Thyroid gland (tissue), 4 donors: ENCODE measurements at regions not wholly inside any gene's neighbourhood (a gene's known extent, or its start where the extent isn't known, plus 50 kb on each side); places are given as distances from the start of the nearest gene placed in this dataset.

Experiments used
- DNase-seq, 2 donors: peaks; one replicate each; pipeline ENCODE4 v3.0.0-alpha.2; 2019
- H3K27ac ChIP-seq, 3 donors: fragments of 200-600 bp; sonication (generic); 1 replicate in 2 of 3; 2 replicates in 1 of 3; pipeline ENCODE4 v1.5.1; 2016 to 2019; ENCODE audit warnings: mild to moderate bottlenecking in 1 of 3, moderate library complexity in 1 of 3
- H3K27me3 ChIP-seq: fragments of 200-600 bp; sonication (generic); one replicate; pipeline ENCODE4 v1.5.1; 2019
- H3K36me3 ChIP-seq, 2 donors: fragments of 200-600 bp; sonication (generic); one replicate each; pipeline ENCODE4 v1.5.1; 2016 to 2019
- H3K4me1 ChIP-seq, 2 donors: fragments of 200-600 bp; sonication (generic); one replicate each; pipeline ENCODE4 v1.5.1; 2017 to 2019
- H3K4me3 ChIP-seq, 3 donors: fragments of 200-600 bp; sonication (generic); replicated peaks in 1 of 3; 1 replicate in 2 of 3; 2 replicates in 1 of 3; pipeline ENCODE4 v1.5.1; 2016; ENCODE audit warnings: mild to moderate bottlenecking in 1 of 3
- H3K9me3 ChIP-seq: fragments of 200-600 bp; sonication (generic); one replicate; pipeline ENCODE4 v1.5.1; 2017
- CTCF ChIP-seq, 6 experiments: fragments of 200-600 bp in 3 of 6; fragments of 450-650 bp in 3 of 6; sonication (generic) in 3 of 6; IDR thresholded peaks; one replicate each; pipeline ENCODE4 v1.5.1; 2016 to 2019; ENCODE audit warnings: antibody characterized with exemption in 6 of 6, mild to moderate bottlenecking in 2 of 6, inconsistent platforms in 1 of 6, moderate library complexity in 1 of 6
- POLR2A ChIP-seq, 2 donors: fragments of 450-650 bp; IDR thresholded peaks; one replicate each; pipeline ENCODE4 v1.6.1; 2017; ENCODE audit warnings: antibody characterized with exemption in 2 of 2, mild to moderate bottlenecking in 2 of 2, moderate library complexity in 1 of 2
- WGBS, 2 donors: methylation state at CpG; one replicate each; pipeline ENCODE4 v1.1.5; 2017; 5-methylcytosine and 5-hydroxymethylcytosine counted together
- intact Hi-C: fragments of 100-400 bp; cut with DNase I; formaldehyde crosslinking; loops from one replicate; pipeline ENCODE4 v1.15.1; 2023

DNA sequence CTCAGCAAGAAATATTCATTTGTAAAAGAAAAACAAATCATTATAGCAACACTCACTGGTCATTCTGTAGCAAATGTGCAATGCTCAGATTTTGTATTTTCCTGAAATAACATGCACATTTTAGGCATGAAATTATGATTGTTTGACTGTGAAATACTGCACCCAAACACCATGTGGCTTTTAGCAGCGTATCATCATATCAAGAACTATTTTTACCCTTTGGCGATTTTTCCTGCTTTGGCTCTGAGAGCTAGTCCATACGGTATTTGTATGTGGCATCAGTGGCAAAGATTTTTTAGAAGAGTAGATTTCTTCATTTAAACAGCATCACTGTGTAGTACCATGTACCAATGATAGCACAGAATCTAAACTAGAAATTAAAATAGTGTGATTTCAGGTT, 493.1 kb downstream of the NR4A2 start:
- H3K4me3 ChIP-seq: no peak overlapping the region
- intact Hi-C loops: no loop called here
- no peak overlapping the region for H3K27ac ChIP-seq
- no peaks in the 10 kb centered on the region for H3K36me3 ChIP-seq
- 84 to 89% methylated on average over 3 of the region's 3 CpGs for WGBS, 2 donors
- no peak for DNase-seq
- no peaks in the 10 kb centered on the region for H3K4me1 ChIP-seq
- TF ChIP-seq CTCF (IDR thresholded peaks at IDR 0.05) (no peak), POLR2A (IDR thresholded peaks at IDR 0.05) (no peak)
- H3K9me3 ChIP-seq: no peaks in the 10 kb centered on the region
- H3K27me3 ChIP-seq: no peaks in the 10 kb centered on the region

DNA sequence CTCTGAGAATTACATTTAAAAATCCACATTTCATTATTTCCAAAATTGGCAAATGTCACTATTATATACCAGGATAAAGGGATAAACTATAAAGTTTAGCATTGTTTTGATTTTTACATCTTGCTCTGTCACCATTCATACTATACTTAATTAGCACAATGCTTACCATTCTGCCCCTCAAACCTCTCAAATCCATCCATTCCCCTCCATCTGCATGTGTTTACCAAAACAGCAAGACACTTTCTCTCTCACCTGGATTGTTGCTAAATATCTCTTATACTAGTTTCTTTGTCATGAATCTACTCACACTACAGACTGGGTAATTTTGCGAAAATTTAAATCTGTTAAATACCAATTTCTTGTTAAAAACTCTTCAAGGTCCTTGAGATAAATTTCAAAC, 496.1 kb downstream of the NR4A2 start:
- Histone ChIP-seq H3K9me3 (no peaks in the 10 kb centered on the region), H3K4me3 (no peak overlapping the region), H3K27ac (no peak overlapping the region), H3K27me3 (no peaks in the 10 kb centered on the region), H3K36me3 (no peaks in the 10 kb centered on the region), H3K4me1 (no peaks in the 10 kb centered on the region)
- intact Hi-C loops: no loop called here
- WGBS, 2 donors: 89 to 98% methylated on average over 1 of the region's 1 CpG
- TF ChIP-seq POLR2A (IDR thresholded peaks at IDR 0.05) (no peak), CTCF (IDR thresholded peaks at IDR 0.05) (no peak)
- DNase-seq: no peak

GRCh38 chr2:155830817-155831579, 501.5 kb downstream of the NR4A2 start:
- Histone ChIP-seq H3K4me3 (no peak overlapping the region), H3K4me1 (no peaks in the 10 kb centered on the region), H3K27me3 (no peaks in the 10 kb centered on the region), H3K9me3 (no peaks in the 10 kb centered on the region), H3K27ac (no peak overlapping the region), H3K36me3 (no peaks in the 10 kb centered on the region)
- intact Hi-C loops: no loop called here
- no peak for TF ChIP-seq POLR2A (IDR thresholded peaks at IDR 0.05)
- no peak for TF ChIP-seq CTCF (IDR thresholded peaks at IDR 0.05)
- WGBS, 2 donors: 67 to 72% methylated on average over 4 of the region's 4 CpGs
- no peak for DNase-seq

GRCh38 chr2:155830351-155830750, 502.2 kb downstream of the NR4A2 start:
- no peak for DNase-seq
- H3K27ac ChIP-seq: no peak overlapping the region
- intact Hi-C loops: no loop called here
- no peaks in the 10 kb centered on the region for H3K36me3 ChIP-seq
- H3K4me1 ChIP-seq: no peaks in the 10 kb centered on the region
- H3K9me3 ChIP-seq: no peaks in the 10 kb centered on the region
- 85 to 94% methylated on average over 5 of the region's 5 CpGs for WGBS, 2 donors
- H3K4me3 ChIP-seq: no peak overlapping the region
- no peaks in the 10 kb centered on the region for H3K27me3 ChIP-seq
- TF ChIP-seq POLR2A (IDR thresholded peaks at IDR 0.05) (no peak), CTCF (IDR thresholded peaks at IDR 0.05) (no peak)

DNA sequence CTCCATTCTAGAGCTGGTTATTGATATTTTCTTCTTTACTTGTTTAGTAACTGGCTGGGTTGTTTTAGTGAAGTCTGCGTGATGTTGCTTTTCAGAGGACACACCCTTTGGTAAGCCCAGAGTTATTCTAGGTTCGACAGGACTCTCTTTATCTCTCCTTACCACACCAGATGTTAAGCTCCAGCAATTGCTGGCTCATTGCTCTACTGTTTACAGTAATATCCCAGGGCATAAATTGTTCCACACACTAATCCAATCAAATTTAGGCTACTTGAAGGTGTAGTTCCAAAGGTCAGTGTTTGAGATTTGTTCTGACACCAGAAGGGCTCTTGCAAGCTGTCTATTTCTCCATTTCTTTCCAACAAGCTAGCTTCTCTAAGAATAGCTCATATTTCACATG, 506.6 kb downstream of the NR4A2 start:
- Histone ChIP-seq H3K27me3 (no peaks in the 10 kb centered on the region), H3K4me3 (no peak overlapping the region), H3K4me1 (no peaks in the 10 kb centered on the region), H3K36me3 (no peaks in the 10 kb centered on the region), H3K9me3 (no peaks in the 10 kb centered on the region), H3K27ac (no peak overlapping the region)
- TF ChIP-seq CTCF (IDR thresholded peaks at IDR 0.05) (no peak), POLR2A (IDR thresholded peaks at IDR 0.05) (no peak)
- WGBS, 2 donors: 81 to 83% methylated on average over 2 of the region's 2 CpGs
- intact Hi-C loops: no loop called here
- DNase-seq: no peak
